K562 (cell line): ENCODE measurements at regions not wholly inside any gene's neighbourhood (a gene's known extent, or its start where the extent isn't known, plus 50 kb on each side); places are given as distances from the start of the nearest gene placed in this dataset.

Source experiments
- BDP1 ChIP-seq: IDR thresholded peaks from 3 replicates; pipeline ENCODE4 v1.6.1; 2011; ENCODE audit not compliant: insufficient read length, insufficient read depth
- HDAC2 ChIP-seq: fragments of 450-650 bp; IDR thresholded peaks from 2 replicates; pipeline ENCODE4 v1.6.1; 2016; ENCODE audit warnings: mild to moderate bottlenecking
- WHSC1 ChIP-seq: IDR thresholded peaks from one replicate; pipeline ENCODE4 v1.6.1; 2012; ENCODE audit warnings: low read length, control low read depth, inconsistent platforms
- ZNF224 ChIP-seq: sonication (generic); formaldehyde crosslinking; IDR thresholded peaks from 2 replicates; pipeline ENCODE4 v1.8.0; 2022; ENCODE audit warnings: mild to moderate bottlenecking, missing genetic modification reagents
- TF ChIP-seq, protein P1 (sequence below): fragments of 250-450 bp; sonication (Bioruptor Pico); IDR thresholded peaks from 2 replicates; pipeline ENCODE4 v1.4.0; 2020
- TF ChIP-seq, protein P2 (sequence below): fragments of 450-650 bp; IDR thresholded peaks from 2 replicates; pipeline ENCODE4 v1.7.1; 2018; ENCODE audit warnings: mild to moderate bottlenecking, low read depth; ENCODE audit not compliant: partially characterized antibody
- TF ChIP-seq, protein P3 (sequence below): fragments of 450-650 bp; formaldehyde crosslinking; IDR thresholded peaks from 2 replicates; pipeline ENCODE4 v1.4.0; 2020; ENCODE audit warnings: mild to moderate bottlenecking, moderate library complexity
- TF ChIP-seq, protein P4 (sequence below): fragments of 250-450 bp; sonication (Bioruptor Pico); IDR thresholded peaks from 2 replicates; pipeline ENCODE4 v1.4.0; 2020; ENCODE audit warnings: mild to moderate bottlenecking
- TF ChIP-seq, protein P5 (sequence below): fragments of 250-450 bp; sonication (Bioruptor Pico); IDR thresholded peaks from 2 replicates; pipeline ENCODE4 v1.9.0; 2021; ENCODE audit warnings: mild to moderate bottlenecking

DNA sequence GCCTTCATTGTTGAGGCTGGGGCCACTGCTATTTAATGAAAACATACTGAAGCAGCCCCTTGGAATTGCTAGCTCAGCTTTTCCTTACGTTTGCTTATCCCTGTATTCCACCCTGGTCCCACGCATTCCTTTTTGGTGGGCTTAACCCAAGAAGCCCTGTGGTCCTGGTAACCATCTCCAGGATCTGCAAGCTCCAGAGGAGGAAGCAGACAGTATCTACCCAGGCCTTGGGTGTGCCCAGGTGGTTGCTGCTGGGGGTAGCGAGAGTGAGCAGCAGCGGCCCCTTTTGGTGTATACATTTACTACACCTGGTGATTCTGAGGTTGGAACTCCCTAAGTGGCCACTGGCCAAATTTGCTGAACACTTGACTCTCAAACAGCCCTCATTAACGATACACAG is 97.7 kb downstream of the CBLN1 start (continued):
- TF ChIP-seq, protein P1, sequence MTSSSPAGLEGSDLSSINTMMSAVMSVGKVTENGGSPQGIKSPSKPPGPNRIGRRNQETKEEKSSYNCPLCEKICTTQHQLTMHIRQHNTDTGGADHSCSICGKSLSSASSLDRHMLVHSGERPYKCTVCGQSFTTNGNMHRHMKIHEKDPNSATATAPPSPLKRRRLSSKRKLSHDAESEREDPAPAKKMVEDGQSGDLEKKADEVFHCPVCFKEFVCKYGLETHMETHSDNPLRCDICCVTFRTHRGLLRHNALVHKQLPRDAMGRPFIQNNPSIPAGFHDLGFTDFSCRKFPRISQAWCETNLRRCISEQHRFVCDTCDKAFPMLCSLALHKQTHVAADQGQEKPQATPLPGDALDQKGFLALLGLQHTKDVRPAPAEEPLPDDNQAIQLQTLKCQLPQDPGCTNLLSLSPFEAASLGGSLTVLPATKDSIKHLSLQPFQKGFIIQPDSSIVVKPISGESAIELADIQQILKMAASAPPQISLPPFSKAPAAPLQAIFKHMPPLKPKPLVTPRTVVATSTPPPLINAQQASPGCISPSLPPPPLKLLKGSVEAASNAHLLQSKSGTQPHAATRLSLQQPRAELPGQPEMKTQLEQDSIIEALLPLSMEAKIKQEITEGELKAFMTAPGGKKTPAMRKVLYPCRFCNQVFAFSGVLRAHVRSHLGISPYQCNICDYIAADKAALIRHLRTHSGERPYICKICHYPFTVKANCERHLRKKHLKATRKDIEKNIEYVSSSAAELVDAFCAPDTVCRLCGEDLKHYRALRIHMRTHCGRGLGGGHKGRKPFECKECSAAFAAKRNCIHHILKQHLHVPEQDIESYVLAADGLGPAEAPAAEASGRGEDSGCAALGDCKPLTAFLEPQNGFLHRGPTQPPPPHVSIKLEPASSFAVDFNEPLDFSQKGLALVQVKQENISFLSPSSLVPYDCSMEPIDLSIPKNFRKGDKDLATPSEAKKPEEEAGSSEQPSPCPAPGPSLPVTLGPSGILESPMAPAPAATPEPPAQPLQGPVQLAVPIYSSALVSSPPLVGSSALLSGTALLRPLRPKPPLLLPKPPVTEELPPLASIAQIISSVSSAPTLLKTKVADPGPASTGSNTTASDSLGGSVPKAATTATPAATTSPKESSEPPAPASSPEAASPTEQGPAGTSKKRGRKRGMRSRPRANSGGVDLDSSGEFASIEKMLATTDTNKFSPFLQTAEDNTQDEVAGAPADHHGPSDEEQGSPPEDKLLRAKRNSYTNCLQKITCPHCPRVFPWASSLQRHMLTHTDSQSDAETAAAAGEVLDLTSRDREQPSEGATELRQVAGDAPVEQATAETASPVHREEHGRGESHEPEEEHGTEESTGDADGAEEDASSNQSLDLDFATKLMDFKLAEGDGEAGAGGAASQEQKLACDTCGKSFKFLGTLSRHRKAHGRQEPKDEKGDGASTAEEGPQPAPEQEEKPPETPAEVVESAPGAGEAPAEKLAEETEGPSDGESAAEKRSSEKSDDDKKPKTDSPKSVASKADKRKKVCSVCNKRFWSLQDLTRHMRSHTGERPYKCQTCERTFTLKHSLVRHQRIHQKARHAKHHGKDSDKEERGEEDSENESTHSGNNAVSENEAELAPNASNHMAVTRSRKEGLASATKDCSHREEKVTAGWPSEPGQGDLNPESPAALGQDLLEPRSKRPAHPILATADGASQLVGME (CRISPR knock-in tag), result no peak
- TF ChIP-seq, protein P2, sequence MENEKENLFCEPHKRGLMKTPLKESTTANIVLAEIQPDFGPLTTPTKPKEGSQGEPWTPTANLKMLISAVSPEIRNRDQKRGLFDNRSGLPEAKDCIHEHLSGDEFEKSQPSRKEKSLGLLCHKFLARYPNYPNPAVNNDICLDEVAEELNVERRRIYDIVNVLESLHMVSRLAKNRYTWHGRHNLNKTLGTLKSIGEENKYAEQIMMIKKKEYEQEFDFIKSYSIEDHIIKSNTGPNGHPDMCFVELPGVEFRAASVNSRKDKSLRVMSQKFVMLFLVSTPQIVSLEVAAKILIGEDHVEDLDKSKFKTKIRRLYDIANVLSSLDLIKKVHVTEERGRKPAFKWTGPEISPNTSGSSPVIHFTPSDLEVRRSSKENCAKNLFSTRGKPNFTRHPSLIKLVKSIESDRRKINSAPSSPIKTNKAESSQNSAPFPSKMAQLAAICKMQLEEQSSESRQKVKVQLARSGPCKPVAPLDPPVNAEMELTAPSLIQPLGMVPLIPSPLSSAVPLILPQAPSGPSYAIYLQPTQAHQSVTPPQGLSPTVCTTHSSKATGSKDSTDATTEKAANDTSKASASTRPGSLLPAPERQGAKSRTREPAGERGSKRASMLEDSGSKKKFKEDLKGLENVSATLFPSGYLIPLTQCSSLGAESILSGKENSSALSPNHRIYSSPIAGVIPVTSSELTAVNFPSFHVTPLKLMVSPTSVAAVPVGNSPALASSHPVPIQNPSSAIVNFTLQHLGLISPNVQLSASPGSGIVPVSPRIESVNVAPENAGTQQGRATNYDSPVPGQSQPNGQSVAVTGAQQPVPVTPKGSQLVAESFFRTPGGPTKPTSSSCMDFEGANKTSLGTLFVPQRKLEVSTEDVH, result no peak
- TF ChIP-seq WHSC1 (no peak), BDP1 (no peak), HDAC2 (no peak), ZNF224 (CRISPR knock-in tag) (no peak)
- TF ChIP-seq, protein P3, sequence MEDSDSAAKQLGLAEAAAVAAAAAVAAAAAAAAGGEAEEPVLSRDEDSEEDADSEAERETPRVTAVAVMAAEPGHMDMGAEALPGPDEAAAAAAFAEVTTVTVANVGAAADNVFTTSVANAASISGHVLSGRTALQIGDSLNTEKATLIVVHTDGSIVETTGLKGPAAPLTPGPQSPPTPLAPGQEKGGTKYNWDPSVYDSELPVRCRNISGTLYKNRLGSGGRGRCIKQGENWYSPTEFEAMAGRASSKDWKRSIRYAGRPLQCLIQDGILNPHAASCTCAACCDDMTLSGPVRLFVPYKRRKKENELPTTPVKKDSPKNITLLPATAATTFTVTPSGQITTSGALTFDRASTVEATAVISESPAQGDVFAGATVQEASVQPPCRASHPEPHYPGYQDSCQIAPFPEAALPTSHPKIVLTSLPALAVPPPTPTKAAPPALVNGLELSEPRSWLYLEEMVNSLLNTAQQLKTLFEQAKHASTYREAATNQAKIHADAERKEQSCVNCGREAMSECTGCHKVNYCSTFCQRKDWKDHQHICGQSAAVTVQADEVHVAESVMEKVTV (CRISPR knock-in tag), result no peak
- TF ChIP-seq, protein P4, sequence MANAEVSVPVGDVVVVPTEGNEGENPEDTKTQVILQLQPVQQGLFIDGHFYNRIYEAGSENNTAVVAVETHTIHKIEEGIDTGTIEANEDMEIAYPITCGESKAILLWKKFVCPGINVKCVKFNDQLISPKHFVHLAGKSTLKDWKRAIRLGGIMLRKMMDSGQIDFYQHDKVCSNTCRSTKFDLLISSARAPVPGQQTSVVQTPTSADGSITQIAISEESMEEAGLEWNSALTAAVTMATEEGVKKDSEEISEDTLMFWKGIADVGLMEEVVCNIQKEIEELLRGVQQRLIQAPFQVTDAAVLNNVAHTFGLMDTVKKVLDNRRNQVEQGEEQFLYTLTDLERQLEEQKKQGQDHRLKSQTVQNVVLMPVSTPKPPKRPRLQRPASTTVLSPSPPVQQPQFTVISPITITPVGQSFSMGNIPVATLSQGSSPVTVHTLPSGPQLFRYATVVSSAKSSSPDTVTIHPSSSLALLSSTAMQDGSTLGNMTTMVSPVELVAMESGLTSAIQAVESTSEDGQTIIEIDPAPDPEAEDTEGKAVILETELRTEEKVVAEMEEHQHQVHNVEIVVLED (CRISPR knock-in tag), result no peak
- TF ChIP-seq, protein P5, sequence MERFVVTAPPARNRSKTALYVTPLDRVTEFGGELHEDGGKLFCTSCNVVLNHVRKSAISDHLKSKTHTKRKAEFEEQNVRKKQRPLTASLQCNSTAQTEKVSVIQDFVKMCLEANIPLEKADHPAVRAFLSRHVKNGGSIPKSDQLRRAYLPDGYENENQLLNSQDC (CRISPR knock-in tag), result no peak
